NCI-H2029 (cell line): ENCODE measurements at regions not wholly inside any gene's neighbourhood (a gene's known extent, or its start where the extent isn't known, plus 50 kb on each side); places are given as distances from the start of the nearest gene placed in this dataset.

Source experiments
- DNase-seq: peaks from one replicate; lab custom pipeline; 2025; lab: John Stamatoyannopoulos, UW

DNA sequence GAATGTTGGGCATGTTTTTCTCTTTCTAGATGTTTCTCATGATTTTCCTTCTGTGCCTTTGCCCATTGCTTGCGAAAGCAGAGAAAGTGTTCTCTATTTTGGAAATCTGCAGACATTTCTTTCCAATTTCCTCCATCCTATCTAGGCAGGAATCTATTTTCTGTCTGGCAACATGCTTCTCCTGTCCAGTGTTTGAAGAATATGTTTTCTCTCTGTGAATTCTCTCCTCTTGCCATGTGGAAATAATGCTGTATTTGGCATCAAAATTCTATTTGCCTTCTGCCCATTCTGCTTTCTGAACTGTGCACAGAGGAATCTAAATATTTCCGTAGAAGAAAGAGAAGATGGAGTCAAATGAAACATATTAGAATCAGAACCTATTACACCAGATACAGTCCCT is 833.3 kb downstream of the CDH9 start:
- DNase-seq, result no peak

GRCh38 chr5:26193626-26194025 is 844.8 kb downstream of the CDH9 start:
- no peak for DNase-seq

GRCh38 chr5:26192486-26192885 is 845.9 kb downstream of the CDH9 start:
- peak; percentile 1 for DNase-seq

DNA sequence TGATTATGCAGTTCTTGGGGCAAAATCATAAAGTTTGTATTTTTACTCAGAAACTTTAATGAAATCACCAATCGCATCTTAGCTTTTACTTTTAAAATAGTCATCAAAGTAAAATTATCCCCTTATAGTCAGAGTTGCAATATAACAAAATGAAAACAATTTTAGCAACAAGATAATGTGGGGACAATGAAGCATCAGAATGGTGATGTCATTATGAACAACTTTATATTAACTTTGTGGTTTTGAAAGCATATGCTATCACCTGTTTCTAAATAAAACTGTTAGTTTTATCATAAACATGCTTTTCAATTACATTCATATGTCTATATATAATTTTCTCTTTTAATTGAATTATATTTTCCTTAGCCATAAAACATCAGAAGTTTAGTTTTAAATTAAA is 856.8 kb downstream of the CDH9 start:
- no peak for DNase-seq

DNA sequence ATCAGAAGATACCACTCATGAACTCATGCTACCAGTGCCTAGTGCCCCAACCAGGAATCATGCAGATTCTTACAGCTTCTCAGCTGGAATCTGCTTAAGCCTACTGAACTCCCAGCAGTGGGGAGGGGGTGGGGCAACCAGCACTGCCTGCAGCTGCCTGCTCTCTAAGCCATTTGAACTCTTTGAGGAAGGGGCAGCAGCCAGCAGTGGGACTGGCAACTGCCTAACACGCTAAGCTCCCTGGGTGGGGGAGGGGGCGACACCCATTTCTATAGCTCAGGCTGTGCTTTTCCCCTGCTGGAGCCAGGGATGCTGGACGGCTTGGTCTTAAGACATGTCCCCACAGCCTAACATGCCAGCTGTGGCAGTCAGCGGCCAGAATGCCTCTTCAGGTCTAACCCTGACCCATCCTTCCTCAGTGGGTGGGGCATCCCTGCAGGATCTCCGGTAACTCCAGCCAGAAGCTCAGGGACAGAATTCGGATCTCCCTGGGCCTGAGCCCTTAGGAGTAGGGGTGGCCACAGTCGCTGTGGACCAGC is 889.7 kb downstream of the CDH9 start:
- no peak for DNase-seq

GRCh38 chr5:26143259-26143658 is 895.1 kb downstream of the CDH9 start:
- no peak for DNase-seq

- peak; percentile 32 for DNase-seq
Measured at GRCh38 chr5:26121338-26121737, 917.0 kb downstream of the CDH9 start.

GRCh38 chr5:26104175-26104574 is 934.2 kb downstream of the CDH9 start:
- DNase-seq, result no peak

- DNase-seq, result no peak
Measured at GRCh38 chr5:26060212-26060611, 978.2 kb downstream of the CDH9 start.

GRCh38 chr5:26054594-26054993 is 983.8 kb downstream of the CDH9 start:
- no peak for DNase-seq

DNA sequence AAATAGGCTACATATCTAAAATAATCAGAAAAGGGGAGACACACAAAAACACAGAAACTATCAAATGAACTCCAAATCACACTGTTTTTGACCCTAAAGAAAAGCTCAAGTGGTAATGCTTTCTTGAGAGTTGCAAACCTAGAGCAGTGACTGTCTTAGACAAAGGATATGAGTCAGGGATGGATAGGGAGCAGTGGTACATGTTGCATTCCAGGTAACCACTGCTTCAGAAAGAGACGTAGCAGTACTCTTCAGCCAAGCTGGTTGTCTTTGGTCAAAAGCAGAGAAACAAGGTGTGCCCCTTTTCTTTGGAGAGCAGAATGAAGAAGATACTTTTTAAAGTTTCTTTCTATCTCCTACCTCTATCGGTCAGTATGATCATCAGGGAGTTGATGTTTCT is 1003.6 kb downstream of the CDH9 start:
- DNase-seq, result no peak

DNA sequence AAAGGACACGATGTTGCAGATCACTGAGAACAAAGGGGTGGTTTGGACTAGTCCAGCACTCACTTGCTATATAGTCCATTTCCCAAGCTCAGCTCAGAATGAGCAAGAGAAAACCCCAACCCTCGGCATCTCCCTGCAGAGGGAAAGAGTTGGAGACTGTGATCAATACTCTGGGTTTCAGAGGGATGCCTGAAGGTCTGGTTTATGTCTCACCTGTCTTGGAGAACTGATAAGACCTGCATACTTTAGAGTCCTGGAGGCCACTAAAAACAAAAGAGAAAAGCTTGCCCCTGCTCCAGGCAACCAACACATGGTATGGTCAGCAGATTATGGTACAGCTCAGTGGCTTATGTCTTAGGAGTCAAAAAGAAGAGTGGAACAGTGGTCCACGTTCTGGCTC is 1006.9 kb downstream of the CDH9 start:
- no peak for DNase-seq

DNA sequence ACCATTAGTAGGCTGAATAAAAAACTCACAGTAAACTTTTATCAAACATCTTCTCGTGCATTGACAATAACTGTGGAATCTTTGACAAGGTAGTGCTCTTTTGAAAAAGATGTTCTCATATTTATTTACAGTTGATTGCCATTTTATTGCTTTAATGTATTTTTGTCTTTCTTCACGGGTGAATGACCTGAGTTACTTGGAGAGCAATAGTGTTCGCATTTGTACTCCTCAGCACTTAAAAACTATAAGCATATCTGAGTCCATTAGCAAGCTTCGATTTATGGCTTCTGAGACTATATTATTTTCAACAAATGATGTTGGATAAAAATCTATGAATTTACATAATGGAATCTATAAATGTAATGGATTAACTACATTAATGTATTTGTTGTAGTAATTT is 1012.3 kb downstream of the CDH9 start:
- no peak for DNase-seq

DNA sequence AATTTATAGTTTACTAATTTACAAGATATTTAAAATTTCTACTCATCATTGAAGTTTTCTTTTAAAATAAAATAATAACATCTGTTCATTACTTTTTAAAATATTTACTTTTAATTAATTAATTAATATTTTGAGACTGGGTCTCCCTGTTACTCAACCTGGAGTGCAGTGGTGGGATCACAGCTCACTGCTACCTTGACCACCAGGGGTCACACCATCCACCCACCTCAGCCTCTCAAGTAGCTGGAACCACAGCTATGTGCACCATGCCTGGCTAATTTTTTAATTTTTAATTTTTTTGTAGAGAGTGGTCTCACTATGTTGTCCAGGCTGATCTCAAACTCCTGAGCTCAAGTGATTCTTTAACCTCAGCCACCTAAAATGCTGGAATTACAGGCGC is 1013.6 kb downstream of the CDH9 start:
- DNase-seq, result no peak

- DNase-seq, result no peak
Measured at GRCh38 chr5:26023361-26023760, 1015.0 kb downstream of the CDH9 start.

DNA sequence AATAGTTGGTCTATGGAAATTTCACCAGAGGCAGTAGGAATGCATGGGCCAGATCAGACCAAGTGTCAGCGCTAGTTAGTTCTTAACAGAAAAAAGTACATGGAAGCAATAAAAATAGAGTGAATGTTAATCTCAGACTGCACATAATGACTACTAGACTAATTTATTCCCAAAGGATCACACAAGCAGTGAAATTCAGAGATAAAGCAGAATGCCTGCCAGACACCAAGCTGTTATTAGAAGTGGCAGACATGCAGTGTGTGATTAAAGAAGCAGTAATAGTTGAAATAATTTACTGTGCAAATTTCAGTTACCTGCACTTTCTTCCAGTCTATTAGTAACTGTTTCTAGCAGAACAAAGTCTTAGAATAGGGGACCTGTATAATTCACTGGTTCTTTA is 1024.2 kb downstream of the CDH9 start:
- no peak for DNase-seq

GRCh38 chr5:26012078-26012477 is 1026.3 kb downstream of the CDH9 start:
- DNase-seq, result no peak

DNA sequence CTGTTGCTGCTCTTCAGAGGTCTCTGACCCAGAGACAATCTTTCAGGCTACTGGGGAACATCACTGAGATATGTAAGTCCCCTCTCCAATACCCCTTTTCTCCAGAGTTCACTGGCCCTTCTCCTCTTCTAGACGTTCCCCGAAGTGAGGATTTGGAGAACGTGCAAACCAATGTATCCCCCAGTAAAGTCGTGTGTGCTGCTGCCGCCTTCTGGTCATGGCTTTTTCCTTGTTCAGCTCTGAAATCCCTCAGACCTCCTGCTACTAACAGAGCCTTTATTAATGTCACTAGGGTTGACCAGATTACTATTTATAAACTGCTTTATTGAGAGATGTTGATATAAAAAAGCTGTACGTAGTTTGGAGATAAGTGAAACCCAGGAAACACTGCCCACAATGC is 1028.6 kb downstream of the CDH9 start:
- no peak for DNase-seq

DNA sequence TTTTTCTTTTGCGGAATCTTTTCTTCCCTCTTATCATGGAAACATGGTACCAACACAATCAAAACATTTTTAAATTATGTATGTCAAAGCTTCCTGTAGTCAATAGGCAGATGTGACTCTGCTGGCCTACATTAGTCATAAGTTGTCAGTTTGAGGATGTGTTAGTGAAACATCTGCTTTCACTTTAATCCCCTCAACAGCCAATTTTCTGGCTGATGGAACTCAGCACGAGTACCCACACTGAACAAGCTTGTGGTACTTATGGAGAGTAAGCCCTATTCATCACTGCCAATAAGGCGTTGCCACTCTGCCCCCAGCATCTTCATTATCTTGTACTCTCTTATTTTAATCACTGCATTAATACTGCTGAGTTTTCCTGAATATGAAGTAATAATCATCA is 1034.4 kb downstream of the CDH9 start:
- DNase-seq, result no peak

DNA sequence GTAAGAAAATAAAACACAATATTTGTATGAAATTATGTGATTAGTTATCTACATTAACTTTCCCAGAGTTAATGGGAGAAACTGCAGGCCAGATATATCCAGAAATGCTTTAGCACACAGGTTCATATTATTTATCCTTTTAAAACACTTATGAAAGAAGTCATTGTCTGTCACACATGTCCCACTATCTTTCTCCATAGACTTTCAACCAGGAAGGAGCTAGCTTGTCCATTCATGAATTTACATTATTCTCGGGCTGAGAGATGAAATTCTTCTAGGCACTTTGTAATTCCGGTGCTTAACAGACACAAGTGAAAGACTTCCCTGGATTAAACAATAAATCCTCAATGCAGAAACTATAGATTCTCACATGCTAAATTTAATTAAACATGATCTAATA is 1043.2 kb downstream of the CDH9 start:
- no peak for DNase-seq

- DNase-seq, result no peak
Measured at GRCh38 chr5:25993701-25994100, 1044.7 kb downstream of the CDH9 start.

GRCh38 chr5:25991639-25992038 is 1046.7 kb downstream of the CDH9 start:
- DNase-seq, result no peak

- DNase-seq, result no peak
Measured at GRCh38 chr5:25990771-25991170, 1047.6 kb downstream of the CDH9 start.

DNA sequence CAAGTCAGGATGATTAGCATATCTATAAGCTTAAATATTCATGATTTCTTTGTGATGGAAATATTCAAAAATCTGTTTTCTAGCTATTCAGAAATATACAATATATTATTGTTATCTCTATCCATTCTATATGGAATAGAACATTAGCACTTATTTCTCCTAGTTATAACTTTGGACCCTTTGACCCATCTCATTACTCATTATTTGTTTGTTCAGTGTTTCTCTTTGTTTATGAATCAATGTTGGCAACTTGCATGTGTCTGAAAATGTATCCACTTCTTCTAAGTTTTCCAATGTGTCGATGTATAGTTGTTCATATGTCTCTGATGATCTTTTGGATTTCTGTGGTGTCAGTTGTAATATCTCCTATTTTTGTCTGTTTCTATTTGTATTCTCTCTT is 1059.3 kb downstream of the CDH9 start:
- DNase-seq, result no peak

DNA sequence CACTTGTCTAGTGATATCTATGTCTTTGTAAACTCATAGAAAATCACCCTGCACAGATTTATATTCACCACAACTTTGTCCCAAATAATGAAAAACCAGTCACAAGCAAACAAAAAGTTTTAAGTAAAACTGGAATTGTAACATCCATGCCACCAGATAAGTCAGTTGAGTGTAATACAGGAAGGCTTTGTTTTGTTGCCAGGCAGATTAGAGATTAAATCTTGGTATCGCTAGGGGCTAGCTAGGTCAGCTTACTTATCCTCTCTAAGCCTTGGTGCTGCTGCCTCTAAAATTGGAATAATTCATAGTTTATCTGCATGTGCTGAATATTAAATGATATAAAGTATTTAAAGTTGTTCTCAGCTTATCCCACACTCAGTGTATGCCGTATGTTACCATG is 1062.5 kb downstream of the CDH9 start:
- no peak for DNase-seq
